HFF-Myc (cell line): ENCODE measurements at regions not wholly inside any gene's neighbourhood (a gene's known extent, or its start where the extent isn't known, plus 50 kb on each side); places are given as distances from the start of the nearest gene placed in this dataset.
"Not testable (repeated sequence)": the region's sequence is repeated elsewhere in the genome, so short reads cannot be mapped to it uniquely, and the experiment has no call there.

Experiments used
- DNase-seq: peaks from one replicate; pipeline ENCODE4 v3.0.0-alpha.2; 2011; ENCODE audit warnings: low read depth; ENCODE audit errors: extremely low read depth
- H3K4me3 ChIP-seq: replicated peaks from 2 replicates; pipeline ENCODE4 v1.5.1; 2011; ENCODE audit warnings: low read depth, mild to moderate bottlenecking, control low read depth, low read length
- TF ChIP-seq, protein P1 (sequence below): IDR thresholded peaks from 2 replicates; pipeline ENCODE4 v1.5.1; 2012; ENCODE audit warnings: mild to moderate bottlenecking, low read depth, low read length, control low read depth; ENCODE audit errors: missing control alignments

- TF ChIP-seq, protein P1, sequence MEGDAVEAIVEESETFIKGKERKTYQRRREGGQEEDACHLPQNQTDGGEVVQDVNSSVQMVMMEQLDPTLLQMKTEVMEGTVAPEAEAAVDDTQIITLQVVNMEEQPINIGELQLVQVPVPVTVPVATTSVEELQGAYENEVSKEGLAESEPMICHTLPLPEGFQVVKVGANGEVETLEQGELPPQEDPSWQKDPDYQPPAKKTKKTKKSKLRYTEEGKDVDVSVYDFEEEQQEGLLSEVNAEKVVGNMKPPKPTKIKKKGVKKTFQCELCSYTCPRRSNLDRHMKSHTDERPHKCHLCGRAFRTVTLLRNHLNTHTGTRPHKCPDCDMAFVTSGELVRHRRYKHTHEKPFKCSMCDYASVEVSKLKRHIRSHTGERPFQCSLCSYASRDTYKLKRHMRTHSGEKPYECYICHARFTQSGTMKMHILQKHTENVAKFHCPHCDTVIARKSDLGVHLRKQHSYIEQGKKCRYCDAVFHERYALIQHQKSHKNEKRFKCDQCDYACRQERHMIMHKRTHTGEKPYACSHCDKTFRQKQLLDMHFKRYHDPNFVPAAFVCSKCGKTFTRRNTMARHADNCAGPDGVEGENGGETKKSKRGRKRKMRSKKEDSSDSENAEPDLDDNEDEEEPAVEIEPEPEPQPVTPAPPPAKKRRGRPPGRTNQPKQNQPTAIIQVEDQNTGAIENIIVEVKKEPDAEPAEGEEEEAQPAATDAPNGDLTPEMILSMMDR, result no peak
- DNase-seq, result no peak
- no peak overlapping the region for H3K4me3 ChIP-seq
Observed at GRCh38 chr20:29326376-29327070, 1930.9 kb upstream of the DEFB115 start.

GRCh38 chr20:29327600-29328420, 1929.7 kb upstream of the DEFB115 start:
- H3K4me3 ChIP-seq, DNase-seq: not testable (repeated sequence)

DNA sequence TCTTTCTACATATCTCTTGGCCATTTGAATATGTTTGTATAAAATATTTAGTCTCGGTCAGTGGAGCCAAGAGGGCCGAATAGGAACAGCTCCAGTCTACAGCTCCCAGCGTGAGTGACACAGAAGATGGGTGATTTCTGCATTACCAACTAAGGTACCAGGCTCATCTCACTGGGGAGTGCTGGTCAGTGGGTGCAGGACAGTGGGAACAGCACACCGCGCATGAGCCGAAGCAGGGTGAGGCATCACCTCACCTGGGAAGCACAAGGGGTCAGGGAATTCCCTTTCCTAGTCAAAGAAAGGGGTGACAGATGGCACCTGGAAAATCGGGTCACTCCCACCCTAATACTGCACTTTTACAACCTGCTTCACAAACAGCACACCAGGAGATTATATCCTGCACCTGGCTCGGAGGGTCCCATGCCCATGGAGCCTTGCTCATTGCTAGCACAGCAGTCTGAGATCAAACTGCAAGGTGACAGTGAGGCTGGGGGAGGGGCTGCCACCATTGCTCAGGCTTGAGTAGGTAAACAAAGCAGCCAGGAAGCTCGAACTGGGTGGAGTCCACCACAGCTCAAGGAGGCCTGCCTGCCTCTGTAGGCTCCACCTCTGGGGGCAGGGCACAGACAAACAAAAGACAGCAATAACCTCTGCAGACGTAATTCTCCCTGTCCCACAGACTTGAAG, 1926.9 kb upstream of the DEFB115 start:
- not testable (repeated sequence) for H3K4me3 ChIP-seq, DNase-seq

- DNase-seq, result no peak
- TF ChIP-seq, protein P1, result no peak
Observed at GRCh38 chr20:29349836-29350235, 1907.6 kb upstream of the DEFB115 start.

GRCh38 chr20:29375937-29376336, 1881.5 kb upstream of the DEFB115 start:
- DNase-seq, H3K4me3 ChIP-seq: not testable (repeated sequence)

More at GRCh38 chr20:29349836-29350235, 1907.6 kb upstream of the DEFB115 start:
- H3K4me3 ChIP-seq, result no peak overlapping the region

DNA sequence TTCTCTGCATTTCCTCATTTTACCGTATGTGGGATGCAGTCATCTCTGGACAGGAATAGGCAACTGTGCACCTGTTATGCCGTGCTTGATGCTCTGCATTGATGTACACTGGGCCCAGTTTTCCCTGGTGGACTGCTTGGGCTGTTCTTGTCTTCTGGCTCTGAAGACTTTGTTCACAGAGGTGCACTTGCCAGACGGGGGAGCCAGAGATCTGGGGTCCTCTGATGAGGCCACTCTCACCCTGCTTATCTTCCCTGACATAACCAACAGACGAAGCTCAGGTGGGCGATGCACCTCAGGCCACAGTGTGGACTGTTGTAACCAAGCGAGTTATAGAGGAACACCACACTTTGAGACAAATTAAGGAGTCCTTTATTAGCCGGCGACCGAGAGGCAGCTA, 1864.6 kb upstream of the DEFB115 start:
- not testable (repeated sequence) for H3K4me3 ChIP-seq, DNase-seq

- TF ChIP-seq, protein P1, result no peak
- DNase-seq, result no peak
- no peak overlapping the region for H3K4me3 ChIP-seq
Observed at GRCh38 chr20:29408034-29408695, 1849.3 kb upstream of the DEFB115 start.

GRCh38 chr20:29408707-29409106, 1848.8 kb upstream of the DEFB115 start:
- H3K4me3 ChIP-seq, result not testable (repeated sequence)

GRCh38 chr20:29409160-29409689, 1848.2 kb upstream of the DEFB115 start:
- not testable (repeated sequence) for H3K4me3 ChIP-seq, DNase-seq

More at GRCh38 chr20:29408707-29409106, 1848.8 kb upstream of the DEFB115 start:
- DNase-seq, result not testable (repeated sequence)
